ENCODE measurements at regions not wholly inside any gene's neighbourhood (a gene's known extent, or its start where the extent isn't known, plus 50 kb on each side); places are given as distances from the start of the nearest gene placed in this dataset.
"Not testable (repeated sequence)": the region's sequence is repeated elsewhere in the genome, so short reads cannot be mapped to it uniquely, and the experiment has no call there.

GRCh38 chr20:52312132-52312729 is 120.7 kb upstream of the ZFP64 start:
- DNase-seq (ENCODE audit: low read depth) = peak; percentile 54

GRCh38 chr20:52311209-52311794 is 119.7 kb upstream of the ZFP64 start:
- no peak for DNase-seq (ENCODE audit: low read depth)

GRCh38 chr20:52309181-52309580 is 117.6 kb upstream of the ZFP64 start:
- DNase-seq (ENCODE audit: low read depth) = no peak

- no peak for DNase-seq (ENCODE audit: low read depth)
Measured at GRCh38 chr20:52306477-52306876, 114.9 kb upstream of the ZFP64 start.

- no peak for DNase-seq (ENCODE audit: low read depth)
Measured at GRCh38 chr20:52305858-52306257, 114.3 kb upstream of the ZFP64 start.

- DNase-seq (ENCODE audit: low read depth) = no peak
Measured at GRCh38 chr20:52305024-52305645, 113.6 kb upstream of the ZFP64 start.

- DNase-seq (ENCODE audit: low read depth) = no peak
Measured at GRCh38 chr20:52303281-52303950, 111.8 kb upstream of the ZFP64 start.

- no peak for DNase-seq (ENCODE audit: low read depth)
Measured at GRCh38 chr20:52302736-52303135, 111.2 kb upstream of the ZFP64 start.

- not testable (repeated sequence) for DNase-seq (ENCODE audit: low read depth)
Measured at GRCh38 chr20:52302051-52302450, 110.5 kb upstream of the ZFP64 start.

- no peak for DNase-seq (ENCODE audit: low read depth)
Measured at GRCh38 chr20:52295556-52295955, 104.0 kb upstream of the ZFP64 start.

GRCh38 chr20:52294106-52294628 is 102.6 kb upstream of the ZFP64 start:
- no peak for DNase-seq (ENCODE audit: low read depth)

GRCh38 chr20:52291109-52291508 is 99.5 kb upstream of the ZFP64 start:
- no peak for DNase-seq (ENCODE audit: low read depth)

- DNase-seq (ENCODE audit: low read depth) = no peak
Measured at GRCh38 chr20:52290569-52290968, 99.0 kb upstream of the ZFP64 start.

- no peak for DNase-seq (ENCODE audit: low read depth)
Measured at GRCh38 chr20:52289956-52290565, 98.5 kb upstream of the ZFP64 start.

- no peak for DNase-seq (ENCODE audit: low read depth)
Measured at GRCh38 chr20:52280407-52280806, 88.8 kb upstream of the ZFP64 start.

- DNase-seq (ENCODE audit: low read depth) = no peak
Measured at GRCh38 chr20:52279706-52280105, 88.1 kb upstream of the ZFP64 start.

GRCh38 chr20:52275181-52275691 is 83.7 kb upstream of the ZFP64 start:
- no peak for DNase-seq (ENCODE audit: low read depth)

- no peak for DNase-seq (ENCODE audit: low read depth)
Measured at GRCh38 chr20:52270696-52271095, 79.1 kb upstream of the ZFP64 start.

GRCh38 chr20:52270001-52270606 is 78.5 kb upstream of the ZFP64 start:
- DNase-seq (ENCODE audit: low read depth) = no peak

GRCh38 chr20:52269321-52269720 is 77.7 kb upstream of the ZFP64 start:
- DNase-seq (ENCODE audit: low read depth) = no peak

- no peak for DNase-seq (ENCODE audit: low read depth)
Measured at GRCh38 chr20:52268184-52268749, 76.7 kb upstream of the ZFP64 start.

All from Daoy (cell line).